Thoracic aorta (tissue), 2 donors: ENCODE measurements at regions not wholly inside any gene's neighbourhood (a gene's known extent, or its start where the extent isn't known, plus 50 kb on each side); places are given as distances from the start of the nearest gene placed in this dataset.

Source experiments
- ATAC-seq: fragments of 150-250 bp; one replicate; pipeline ENCODE4 v1.8.0; 2017; ENCODE audit warnings: low read depth; ENCODE audit not compliant: insufficient number of reproducible peaks, low FRiP score
- DNase-seq: peaks from one replicate; pipeline ENCODE4 v3.0.0-alpha.2; 2020; ENCODE audit warnings: low spot score
- H3K27ac ChIP-seq, 2 donors: fragments of 200-600 bp; sonication (generic); 1 replicate in 1 of 2; 2 replicates in 1 of 2; pipeline ENCODE4 v1.5.1; 2016; ENCODE audit warnings: mild to moderate bottlenecking in 2 of 2, moderate library complexity in 2 of 2
- H3K27me3 ChIP-seq: fragments of 200-600 bp; sonication (generic); replicated peaks from 2 replicates; pipeline ENCODE4 v1.6.0; 2016; ENCODE audit warnings: mild to moderate bottlenecking; ENCODE audit not compliant: insufficient read depth
- H3K36me3 ChIP-seq: fragments of 200-600 bp; sonication (generic); one replicate; pipeline ENCODE4 v1.5.1; 2016
- H3K4me1 ChIP-seq, 2 donors: fragments of 200-600 bp; sonication (generic); 1 replicate in 1 of 2; 2 replicates in 1 of 2; pipeline versions ENCODE4 v1.5.1 to v1.6.0; 2016; ENCODE audit warnings: low read depth in 2 of 2, mild to moderate bottlenecking in 1 of 2; ENCODE audit not compliant: control insufficient read depth in 1 of 2
- H3K4me3 ChIP-seq: fragments of 200-600 bp; sonication (generic); 2 replicates; pipeline ENCODE4 v1.5.1; 2016; ENCODE audit warnings: mild to moderate bottlenecking
- H3K9me3 ChIP-seq: fragments of 200-600 bp; sonication (generic); 2 replicates; pipeline ENCODE4 v1.5.1; 2016
- TF ChIP-seq, protein P1 (sequence below): fragments of 200-600 bp; sonication (generic); IDR thresholded peaks from one replicate; pipeline ENCODE4 v1.5.1; 2019; ENCODE audit warnings: antibody characterized with exemption

DNA sequence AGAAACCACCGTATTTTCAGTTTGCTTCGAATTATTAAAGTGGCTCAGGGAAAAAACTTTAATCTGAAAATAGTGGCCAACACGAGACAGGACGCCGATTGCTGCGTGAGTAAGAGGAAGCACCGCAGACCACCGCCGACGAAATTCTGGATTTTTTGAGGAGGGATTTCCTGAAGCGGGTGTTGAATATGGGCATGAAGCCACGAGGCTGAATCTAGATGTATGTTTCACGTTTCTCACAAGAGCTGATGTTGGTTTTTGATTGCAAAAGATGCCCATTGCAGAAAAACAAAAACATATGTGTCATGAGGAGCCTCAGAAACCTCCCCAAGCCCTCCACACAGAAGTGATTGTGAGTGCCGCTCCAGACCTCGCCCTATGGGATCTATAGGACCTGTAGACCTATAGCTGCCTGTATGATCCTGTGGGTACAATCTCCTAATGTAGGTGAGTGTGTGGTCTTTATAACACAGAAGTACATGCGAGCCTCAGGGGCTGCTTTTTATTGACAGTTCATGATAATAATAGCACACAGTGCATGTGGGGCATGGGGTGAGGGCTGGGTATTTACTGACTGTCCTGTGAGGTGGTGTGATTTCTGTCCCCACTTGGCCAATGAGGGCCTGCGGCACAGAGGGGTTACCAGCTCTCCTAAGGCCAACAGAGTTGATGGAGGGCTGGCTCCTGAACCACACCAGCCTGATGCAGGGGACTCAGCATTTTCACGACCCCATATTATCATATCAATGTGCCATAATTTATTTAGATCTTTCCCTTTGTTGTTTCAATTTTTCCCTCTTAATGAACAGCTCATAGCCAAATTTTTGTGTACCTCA lies 243.9 kb downstream of the DLL1 start:
- no peak for DNase-seq
- TF ChIP-seq, protein P1, sequence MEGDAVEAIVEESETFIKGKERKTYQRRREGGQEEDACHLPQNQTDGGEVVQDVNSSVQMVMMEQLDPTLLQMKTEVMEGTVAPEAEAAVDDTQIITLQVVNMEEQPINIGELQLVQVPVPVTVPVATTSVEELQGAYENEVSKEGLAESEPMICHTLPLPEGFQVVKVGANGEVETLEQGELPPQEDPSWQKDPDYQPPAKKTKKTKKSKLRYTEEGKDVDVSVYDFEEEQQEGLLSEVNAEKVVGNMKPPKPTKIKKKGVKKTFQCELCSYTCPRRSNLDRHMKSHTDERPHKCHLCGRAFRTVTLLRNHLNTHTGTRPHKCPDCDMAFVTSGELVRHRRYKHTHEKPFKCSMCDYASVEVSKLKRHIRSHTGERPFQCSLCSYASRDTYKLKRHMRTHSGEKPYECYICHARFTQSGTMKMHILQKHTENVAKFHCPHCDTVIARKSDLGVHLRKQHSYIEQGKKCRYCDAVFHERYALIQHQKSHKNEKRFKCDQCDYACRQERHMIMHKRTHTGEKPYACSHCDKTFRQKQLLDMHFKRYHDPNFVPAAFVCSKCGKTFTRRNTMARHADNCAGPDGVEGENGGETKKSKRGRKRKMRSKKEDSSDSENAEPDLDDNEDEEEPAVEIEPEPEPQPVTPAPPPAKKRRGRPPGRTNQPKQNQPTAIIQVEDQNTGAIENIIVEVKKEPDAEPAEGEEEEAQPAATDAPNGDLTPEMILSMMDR, result no peak
- Histone ChIP-seq H3K9me3 (no peaks in the 10 kb centered on the region), H3K4me3 (no peak overlapping the region), H3K27ac (no peak overlapping the region), H3K36me3 (no peaks in the 10 kb centered on the region), H3K27me3 (no peaks in the 10 kb centered on the region), H3K4me1 (no peaks in the 10 kb centered on the region)
- ATAC-seq, result no peak

DNA sequence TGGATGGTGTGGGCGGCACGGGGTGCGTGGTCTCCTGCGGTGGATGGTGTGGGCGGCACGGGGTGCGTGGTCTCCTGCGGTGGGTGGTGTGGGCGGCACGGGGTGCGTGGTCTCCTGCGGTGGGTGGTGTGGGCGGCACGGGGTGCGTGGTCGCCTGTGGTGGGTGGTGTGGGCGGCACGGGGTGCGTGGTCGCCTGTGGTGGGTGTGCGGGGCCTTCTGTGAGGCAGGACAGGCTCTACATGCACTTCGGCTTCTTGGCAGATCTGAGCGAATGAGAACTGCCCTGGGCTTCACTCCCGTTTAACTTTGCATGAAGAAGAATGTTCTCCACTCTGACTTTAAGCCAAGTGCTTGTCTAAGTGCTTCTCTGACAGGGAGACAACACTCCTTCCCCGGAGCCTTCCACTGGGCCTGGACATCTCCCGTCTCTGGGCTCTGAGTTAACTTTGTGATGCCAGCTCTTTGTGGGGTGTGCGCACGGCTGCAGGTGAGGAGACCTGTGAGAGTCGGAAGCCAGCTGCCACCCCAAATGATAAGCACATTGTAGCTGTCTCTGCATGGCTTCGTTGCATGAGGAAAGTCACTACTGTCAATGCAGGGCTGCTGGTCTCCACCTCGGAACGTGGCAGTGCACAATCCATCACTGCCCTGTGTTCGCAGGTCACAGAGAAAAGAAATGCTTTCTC lies 244.8 kb downstream of the DLL1 start:
- H3K4me1 ChIP-seq, result no peaks in the 10 kb centered on the region
- ATAC-seq (no peak), DNase-seq (no peak)
- no peaks in the 10 kb centered on the region for H3K27me3 ChIP-seq
- H3K4me3 ChIP-seq, result no peak overlapping the region
- H3K9me3 ChIP-seq, result no peaks in the 10 kb centered on the region
- H3K27ac ChIP-seq, result no peak overlapping the region
- H3K36me3 ChIP-seq, result no peaks in the 10 kb centered on the region
- TF ChIP-seq, protein P1, result no peak

DNA sequence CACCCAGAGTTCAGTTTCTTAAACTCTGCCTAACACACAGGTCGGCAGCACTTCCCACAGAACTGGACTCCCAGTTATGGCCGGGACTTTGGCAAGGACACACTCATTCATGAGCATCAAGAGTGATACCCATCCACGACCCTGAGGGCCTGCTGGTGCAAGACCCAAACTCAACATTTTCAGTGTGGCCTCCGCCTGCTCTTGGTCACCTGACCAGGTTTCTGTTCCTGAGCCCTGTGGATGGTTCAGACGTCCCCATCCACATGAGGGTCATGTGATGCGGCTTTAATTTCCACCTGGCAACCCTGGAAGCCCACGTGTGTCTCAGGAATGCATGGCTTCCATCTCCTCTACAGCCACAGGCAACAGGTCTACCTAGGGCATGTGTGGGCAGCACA lies 245.3 kb downstream of the DLL1 start:
- DNase-seq (no peak), ATAC-seq (no peak)
- TF ChIP-seq, protein P1, result no peak
- H3K4me3 ChIP-seq, result no peak overlapping the region
- no peaks in the 10 kb centered on the region for H3K4me1 ChIP-seq
- no peaks in the 10 kb centered on the region for H3K9me3 ChIP-seq
- H3K27me3 ChIP-seq, result no peaks in the 10 kb centered on the region
- no peak overlapping the region for H3K27ac ChIP-seq
- no peaks in the 10 kb centered on the region for H3K36me3 ChIP-seq

DNA sequence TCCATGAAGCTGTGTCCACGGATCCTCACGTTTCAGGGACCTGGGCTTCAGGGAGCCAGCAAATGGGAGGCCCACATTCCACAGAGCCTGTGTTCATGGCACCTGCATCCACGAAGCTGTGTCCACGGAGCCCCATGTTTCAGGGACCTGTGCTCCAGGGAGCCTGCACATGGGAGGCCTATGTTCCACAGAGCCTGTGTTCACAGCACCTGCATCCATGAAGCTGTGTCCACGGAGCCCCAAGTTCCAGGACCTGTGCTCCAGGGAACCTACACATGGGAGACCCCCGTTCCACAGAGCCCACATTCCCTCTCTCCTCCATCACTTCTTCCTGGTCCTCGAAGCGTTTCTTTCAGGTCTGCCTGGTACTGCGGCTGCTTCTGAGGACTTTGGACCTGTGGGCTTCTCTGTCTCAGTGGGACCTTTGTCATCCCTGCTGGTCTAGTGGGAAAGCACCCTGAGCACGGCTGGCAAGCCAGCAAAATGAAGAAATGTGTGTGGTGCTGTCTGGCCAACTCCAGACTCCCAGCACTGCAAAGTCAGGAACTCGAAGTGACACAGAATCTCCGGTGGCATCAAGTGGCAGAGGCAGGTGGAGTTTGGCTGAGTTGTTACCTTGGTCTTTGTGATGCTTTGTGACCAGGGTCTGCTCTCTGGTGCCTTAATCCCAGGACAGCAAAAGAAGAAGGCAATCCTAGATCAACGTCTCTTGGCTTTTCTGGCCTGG lies 245.9 kb downstream of the DLL1 start:
- ATAC-seq, result no peak
- Histone ChIP-seq H3K4me3 (no peak overlapping the region), H3K36me3 (no peaks in the 10 kb centered on the region), H3K27me3 (no peaks in the 10 kb centered on the region), H3K4me1 (no peaks in the 10 kb centered on the region), H3K27ac (no peak overlapping the region), H3K9me3 (no peaks in the 10 kb centered on the region)
- DNase-seq, result no peak
- TF ChIP-seq, protein P1, result no peak
